ENCODE measurements at regions not wholly inside any gene's neighbourhood (a gene's known extent, or its start where the extent isn't known, plus 50 kb on each side); places are given as distances from the start of the nearest gene placed in this dataset.
"Not testable (repeated sequence)": the region's sequence is repeated elsewhere in the genome, so short reads cannot be mapped to it uniquely, and the experiment has no call there.

DNA sequence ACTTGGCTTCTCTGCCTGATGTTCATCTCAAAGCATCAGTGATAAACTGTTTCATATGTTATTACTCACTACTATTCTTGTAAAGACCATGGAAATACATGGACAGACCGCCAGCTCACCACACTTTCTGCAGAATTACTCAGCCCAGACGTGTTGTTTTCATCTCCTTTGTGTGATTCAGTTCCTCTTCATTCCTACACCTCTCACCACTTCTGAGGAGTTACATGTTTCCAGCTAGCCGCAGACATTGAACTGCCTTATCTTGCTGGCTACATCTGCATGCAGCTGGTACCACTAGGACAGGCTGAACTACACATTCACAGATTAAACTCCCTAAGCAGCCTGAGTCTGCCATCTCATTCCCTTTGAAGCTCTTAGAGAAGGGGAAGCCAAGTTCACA is 443.2 kb upstream of the FGF16 start:
- DNase-seq: no peak

- no peak for DNase-seq
Observed at GRCh38 chrX:77009691-77010090, 437.5 kb upstream of the FGF16 start.

DNA sequence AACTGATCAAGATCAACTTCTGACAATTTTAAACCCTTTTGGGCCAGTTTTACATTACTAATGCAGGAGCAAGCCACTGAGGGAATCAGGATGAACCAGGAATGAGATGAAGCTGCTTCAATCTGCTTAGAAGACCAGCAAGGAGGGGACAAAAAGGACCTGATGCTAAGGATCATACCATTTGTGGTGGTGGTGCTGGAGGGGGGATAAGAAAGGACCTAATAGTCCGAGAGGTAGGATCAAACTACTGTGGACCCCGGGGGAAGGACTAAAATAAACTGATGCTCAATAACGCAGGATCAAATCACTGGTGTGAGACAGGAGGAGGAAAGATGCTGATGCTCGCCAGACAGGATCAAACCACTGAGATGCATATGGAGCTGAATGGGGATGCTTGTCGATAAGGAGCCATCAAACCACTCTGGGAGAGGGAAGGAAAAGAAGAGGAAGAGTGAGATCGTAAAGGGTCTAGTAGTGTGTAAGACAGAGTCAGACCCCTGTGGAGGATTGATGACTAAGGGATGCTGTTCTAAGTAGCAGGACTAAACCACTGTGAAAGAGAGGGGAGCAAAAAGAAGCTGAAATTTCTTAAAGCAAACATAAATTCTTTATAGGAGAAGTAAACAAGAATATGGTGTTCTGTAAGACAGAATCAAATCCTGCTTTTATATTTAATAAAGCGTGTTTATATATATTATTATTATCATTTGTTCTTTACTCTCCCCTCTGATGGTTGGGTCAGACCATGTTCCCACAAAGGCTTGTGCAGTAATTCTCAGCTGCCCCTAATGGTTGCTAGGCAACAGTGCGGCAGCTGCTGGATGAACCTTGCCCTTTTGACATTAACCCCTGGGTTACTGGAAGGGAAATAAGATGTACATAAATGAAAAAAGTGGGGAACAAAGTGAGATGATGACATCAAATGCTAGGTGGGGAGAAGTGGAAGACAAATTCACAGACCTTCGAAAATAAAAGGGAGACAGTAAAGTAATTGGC is 432.5 kb upstream of the FGF16 start:
- peak; percentile 13 for DNase-seq

GRCh38 chrX:77017093-77017492 is 430.1 kb upstream of the FGF16 start:
- DNase-seq: no peak

GRCh38 chrX:77046180-77046810 is 400.9 kb upstream of the FGF16 start:
- DNase-seq: not testable (repeated sequence)

DNA sequence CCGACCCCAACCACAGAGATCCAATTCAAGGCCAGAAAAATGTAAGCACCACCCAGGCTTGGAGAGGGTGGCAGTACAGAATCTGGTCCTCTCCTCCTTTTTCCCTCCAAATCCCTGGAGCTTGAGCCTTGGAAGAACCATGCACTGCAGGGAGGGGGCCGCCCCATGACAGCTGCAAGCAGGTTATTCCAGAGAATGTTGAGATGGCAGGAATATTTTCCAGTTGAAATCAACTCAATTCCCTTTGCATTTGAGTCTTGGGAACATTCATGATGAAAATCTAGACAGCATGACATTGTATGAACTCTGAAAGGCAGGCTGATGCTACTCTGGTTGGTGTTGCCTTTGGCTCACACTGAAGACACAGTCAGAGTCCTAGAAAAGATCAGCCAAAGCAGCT is 386.6 kb upstream of the FGF16 start:
- no peak for DNase-seq

DNA sequence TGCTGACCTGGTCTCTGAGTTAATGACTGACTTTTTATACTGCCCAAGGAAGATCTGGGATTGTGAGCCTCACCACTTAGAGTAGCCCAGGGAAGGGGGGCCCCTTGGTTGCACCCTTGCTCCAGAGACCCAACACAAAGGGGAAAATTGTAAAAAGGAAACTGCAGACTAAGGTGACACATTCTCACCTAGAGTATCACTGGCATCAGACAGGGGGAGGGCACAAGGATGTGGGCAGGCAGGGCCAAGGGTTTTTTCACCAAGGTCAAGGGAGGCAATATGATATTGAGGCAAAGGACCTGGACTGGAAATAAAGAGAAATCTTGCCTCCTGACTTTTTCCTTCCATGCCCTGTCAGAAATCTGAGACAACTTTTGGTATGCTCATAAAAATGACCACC is 386.2 kb upstream of the FGF16 start:
- no peak for DNase-seq

DNA sequence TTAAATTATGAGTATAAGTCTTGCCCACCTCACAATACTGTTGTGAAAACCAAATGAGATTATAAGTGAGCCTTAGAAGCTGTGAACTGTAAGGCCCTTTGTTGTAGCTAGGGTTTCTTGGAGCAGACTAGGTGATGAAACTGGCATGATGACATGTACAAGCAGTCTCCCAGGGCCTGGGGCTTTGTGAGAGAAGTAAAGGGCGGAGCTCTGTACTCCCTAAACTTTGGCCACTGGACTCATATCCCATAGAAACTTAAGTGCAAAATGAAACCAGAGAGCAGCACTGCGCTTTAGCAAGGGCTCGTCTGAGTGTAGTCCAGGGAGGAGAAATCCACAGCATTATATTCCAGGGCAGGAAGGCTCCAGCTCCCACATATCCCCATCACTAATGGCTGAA is 385.6 kb upstream of the FGF16 start:
- no peak for DNase-seq

DNA sequence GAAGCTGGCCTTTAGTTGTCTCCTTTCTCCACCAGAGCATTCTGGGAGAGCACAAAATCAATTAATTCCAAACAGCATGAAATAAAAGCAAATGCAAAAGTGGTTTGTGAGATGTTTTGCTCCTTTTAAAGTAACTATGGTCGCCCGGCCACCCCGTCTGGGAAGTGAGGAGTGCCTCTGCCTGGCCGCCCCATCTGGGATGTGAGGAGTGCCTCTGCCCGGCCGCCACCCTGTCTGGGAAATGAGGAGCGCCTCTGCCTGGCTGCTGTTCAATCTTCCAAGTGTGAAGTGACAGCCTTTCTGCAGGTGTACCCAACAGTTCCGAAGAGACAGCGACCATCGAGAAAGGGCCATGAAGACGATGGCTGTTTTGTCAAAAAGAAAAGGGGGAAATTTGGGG is 381.3 kb upstream of the FGF16 start:
- DNase-seq: no peak

DNA sequence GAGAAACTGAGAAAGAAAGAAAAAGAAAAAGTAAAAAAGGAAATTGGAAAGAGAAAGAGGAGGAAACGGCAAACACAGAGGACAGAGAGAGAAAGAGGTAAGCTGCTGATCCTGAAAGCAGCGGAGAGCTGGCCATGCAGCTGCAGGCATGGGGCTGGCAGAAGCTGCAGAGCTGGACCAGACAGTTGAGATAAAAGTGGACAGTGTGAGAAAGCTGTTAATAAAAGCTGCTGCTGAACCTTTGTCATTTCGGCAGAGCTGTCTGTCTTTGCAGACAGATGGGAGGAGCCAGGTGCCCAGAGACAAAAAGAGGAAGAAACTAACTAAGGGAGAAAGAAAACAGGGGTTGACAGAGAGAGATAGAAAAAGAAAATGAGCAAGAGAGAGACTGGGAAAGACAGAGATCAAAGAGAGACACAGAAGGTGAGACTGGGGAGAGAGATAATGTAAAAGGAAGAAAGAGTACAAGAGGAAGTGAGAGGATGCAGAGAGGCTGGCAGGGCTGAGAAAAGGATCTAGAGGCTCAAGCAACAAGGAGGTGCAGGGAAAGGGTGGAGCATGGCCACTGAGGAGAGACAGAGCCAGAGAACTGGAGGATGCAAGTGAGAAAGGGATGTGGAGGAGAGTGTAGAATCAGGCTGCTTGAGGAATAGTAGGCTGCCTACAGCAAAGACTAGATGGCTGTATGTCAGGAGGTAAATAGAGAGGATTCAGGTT is 376.8 kb upstream of the FGF16 start:
- DNase-seq: no peak

GRCh38 chrX:77076896-77077295 is 370.3 kb upstream of the FGF16 start:
- no peak for DNase-seq

GRCh38 chrX:77081237-77081636 is 366.0 kb upstream of the FGF16 start:
- not testable (repeated sequence) for DNase-seq

GRCh38 chrX:77085372-77085771 is 361.8 kb upstream of the FGF16 start:
- no peak for DNase-seq

GRCh38 chrX:77087529-77088169 is 359.5 kb upstream of the FGF16 start:
- DNase-seq: no peak

DNA sequence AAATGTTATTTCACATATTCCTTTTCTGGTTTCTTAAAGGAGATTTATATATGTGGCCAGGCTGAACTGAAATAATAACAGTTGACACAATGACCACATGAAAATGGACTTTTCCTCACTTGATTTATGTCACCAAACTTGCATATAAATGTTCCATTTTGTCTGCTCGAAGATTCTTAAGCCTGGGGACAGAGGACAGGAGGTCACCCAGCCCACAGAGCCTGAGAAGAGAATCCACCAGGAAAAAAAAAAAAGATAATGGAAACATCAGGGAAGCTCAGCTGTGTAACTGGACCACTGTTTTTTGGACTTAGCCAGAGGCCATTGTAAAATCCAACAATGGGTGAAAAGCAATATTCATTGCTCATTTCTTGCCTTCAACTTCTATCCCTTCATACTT is 359.0 kb upstream of the FGF16 start:
- no peak for DNase-seq

DNA sequence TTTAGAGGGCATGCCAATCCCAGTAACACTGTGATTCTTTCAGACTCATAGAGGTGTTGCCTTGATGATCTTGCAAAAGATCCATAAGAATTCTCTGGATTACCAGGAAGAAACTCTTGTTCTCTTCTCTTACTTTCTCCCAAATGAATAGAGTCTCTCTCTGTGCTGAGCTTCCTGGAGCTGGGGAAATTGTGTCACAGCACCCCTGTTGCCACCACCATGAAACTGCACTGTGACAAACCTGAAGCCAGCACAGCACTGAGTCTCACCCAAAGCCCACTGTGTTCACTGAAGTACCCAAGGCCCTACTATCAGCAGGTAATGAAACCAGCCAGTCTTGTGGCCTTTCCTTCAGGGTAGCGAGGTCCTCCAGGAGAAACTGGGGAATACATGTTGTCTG is 332.7 kb upstream of the FGF16 start:
- DNase-seq: no peak

GRCh38 chrX:77118686-77119085 is 328.5 kb upstream of the FGF16 start:
- no peak for DNase-seq

GRCh38 chrX:77119706-77120105 is 327.5 kb upstream of the FGF16 start:
- DNase-seq: no peak

- DNase-seq: not testable (repeated sequence)
Observed at GRCh38 chrX:77123917-77124316, 323.3 kb upstream of the FGF16 start.

DNA sequence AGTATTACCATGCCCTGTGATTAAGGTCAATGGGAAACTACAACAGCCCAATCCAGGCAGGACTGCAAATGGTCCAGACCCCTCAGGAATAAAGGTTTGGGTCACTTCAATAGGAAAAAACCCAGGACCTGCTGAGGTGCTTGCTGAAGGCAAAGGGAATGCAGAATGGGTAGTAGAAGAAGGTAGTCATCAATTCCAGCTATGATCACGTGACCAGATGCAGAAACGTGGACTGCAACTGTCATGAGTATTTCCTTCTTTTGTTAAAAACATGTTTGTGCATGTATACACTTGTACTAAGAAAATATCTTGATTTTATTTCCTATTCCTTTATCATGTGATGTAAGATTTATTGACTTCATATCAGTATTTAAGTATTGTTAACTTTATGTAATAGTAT is 319.6 kb upstream of the FGF16 start:
- DNase-seq: not testable (repeated sequence)

DNA sequence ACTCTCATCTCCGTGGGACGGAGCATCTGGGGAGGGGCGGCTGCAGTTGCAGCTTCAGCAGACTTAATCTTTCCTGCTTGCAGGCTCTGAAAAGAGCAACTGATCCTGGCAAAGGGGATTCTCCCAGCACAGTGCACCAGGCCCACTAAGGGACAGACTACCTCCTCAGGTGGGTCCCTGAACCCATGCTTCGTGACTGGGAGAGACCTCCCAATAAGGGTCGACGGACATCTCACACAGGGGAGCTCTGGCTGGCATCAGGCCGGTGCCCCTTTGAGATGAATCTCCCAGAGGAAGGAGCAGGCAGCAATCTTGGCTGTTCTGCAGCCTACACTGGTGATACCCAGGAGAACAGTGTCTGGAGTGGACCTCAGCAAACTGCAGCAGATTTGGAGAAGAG is 303.3 kb upstream of the FGF16 start:
- DNase-seq: no peak

- peak; percentile 11 for DNase-seq
Observed at GRCh38 chrX:77160301-77160700, 286.9 kb upstream of the FGF16 start.

GRCh38 chrX:77162777-77163176 is 284.4 kb upstream of the FGF16 start:
- no peak for DNase-seq

Measured in RPMI8226 (cell line).